Gastrocnemius medialis (tissue), 4 donors: ENCODE measurements at regions not wholly inside any gene's neighbourhood (a gene's known extent, or its start where the extent isn't known, plus 50 kb on each side); places are given as distances from the start of the nearest gene placed in this dataset.

Experiments used
- POLR2A ChIP-seq, 2 donors: fragments of 450-650 bp; IDR thresholded peaks; one replicate each; pipeline ENCODE4 v1.6.1; 2017; ENCODE audit warnings: antibody characterized with exemption in 2 of 2, mild to moderate bottlenecking in 2 of 2, moderate library complexity in 2 of 2
- TF ChIP-seq, protein P1 (sequence below), 5 experiments: fragments of 450-650 bp in 3 of 5; fragments of 200-600 bp in 2 of 5; sonication (generic) in 2 of 5; IDR thresholded peaks in 4 of 5; conservative IDR thresholded peaks in 1 of 5; 1 replicate in 4 of 5; 2 replicates in 1 of 5; pipeline ENCODE4 v1.5.1; 2016 to 2019; ENCODE audit warnings: antibody characterized with exemption in 5 of 5, mild to moderate bottlenecking in 3 of 5, moderate library complexity in 3 of 5

DNA sequence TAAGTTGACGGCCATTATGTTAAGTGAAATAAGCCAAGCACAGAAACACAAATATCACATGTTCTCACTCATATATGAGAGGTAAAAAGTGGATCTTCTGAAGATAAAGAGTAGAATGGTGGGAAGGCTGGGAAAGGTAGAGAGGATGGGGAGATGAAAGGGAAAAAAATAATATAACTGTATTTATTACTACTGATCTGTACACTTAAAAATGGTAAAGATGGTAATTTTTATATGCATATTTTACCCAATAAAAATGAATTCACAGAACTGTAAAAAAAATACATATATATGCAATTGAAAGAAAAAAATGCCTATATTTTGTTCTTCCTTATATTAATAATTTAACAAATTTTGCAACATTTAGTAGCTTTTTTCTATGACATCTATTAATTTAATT is 694.4 kb upstream of the MARCKS start:
- TF ChIP-seq, protein P1, sequence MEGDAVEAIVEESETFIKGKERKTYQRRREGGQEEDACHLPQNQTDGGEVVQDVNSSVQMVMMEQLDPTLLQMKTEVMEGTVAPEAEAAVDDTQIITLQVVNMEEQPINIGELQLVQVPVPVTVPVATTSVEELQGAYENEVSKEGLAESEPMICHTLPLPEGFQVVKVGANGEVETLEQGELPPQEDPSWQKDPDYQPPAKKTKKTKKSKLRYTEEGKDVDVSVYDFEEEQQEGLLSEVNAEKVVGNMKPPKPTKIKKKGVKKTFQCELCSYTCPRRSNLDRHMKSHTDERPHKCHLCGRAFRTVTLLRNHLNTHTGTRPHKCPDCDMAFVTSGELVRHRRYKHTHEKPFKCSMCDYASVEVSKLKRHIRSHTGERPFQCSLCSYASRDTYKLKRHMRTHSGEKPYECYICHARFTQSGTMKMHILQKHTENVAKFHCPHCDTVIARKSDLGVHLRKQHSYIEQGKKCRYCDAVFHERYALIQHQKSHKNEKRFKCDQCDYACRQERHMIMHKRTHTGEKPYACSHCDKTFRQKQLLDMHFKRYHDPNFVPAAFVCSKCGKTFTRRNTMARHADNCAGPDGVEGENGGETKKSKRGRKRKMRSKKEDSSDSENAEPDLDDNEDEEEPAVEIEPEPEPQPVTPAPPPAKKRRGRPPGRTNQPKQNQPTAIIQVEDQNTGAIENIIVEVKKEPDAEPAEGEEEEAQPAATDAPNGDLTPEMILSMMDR (IDR thresholded peaks at IDR 0.05 in 4 of 5, conservative IDR thresholded peaks at IDR 0.05 in 1 of 5), result no peak
- no peak for TF ChIP-seq POLR2A (IDR thresholded peaks at IDR 0.05)
